Stimulated activated CD4-positive, alpha-beta T cell treated with anti-CD3 and anti-CD28 coated beads, Interleukin-12 subunit alpha, Interleukin-12 subunit beta, amount 100 ng/mL, for 48 hours (primary cell): ENCODE measurements at regions not wholly inside any gene's neighbourhood (a gene's known extent, or its start where the extent isn't known, plus 50 kb on each side); places are given as distances from the start of the nearest gene placed in this dataset.
"Not testable (repeated sequence)": the region's sequence is repeated elsewhere in the genome, so short reads cannot be mapped to it uniquely, and the experiment has no call there.

Experiments
- DNase-seq, 3 donors: peaks; one replicate each; pipeline ENCODE4 v3.0.0-alpha.2; 2020; ENCODE audit warnings: low read depth in 2 of 3, low spot score in 1 of 3

GRCh38 chr15:93748710-93749109 is 482.7 kb upstream of the MCTP2 start:
- no peak for DNase-seq

GRCh38 chr15:93734976-93735375 is 496.4 kb upstream of the MCTP2 start:
- DNase-seq = not testable (repeated sequence)

- DNase-seq = no peak
Observed at GRCh38 chr15:93730724-93731123, 500.6 kb upstream of the MCTP2 start.

GRCh38 chr15:93722165-93722564 is 509.2 kb upstream of the MCTP2 start:
- DNase-seq = no peak

- no peak for DNase-seq
Observed at GRCh38 chr15:93720607-93721006, 510.8 kb upstream of the MCTP2 start.

- no peak for DNase-seq
Observed at GRCh38 chr15:93719921-93720351, 511.4 kb upstream of the MCTP2 start.

GRCh38 chr15:93716615-93717231 is 514.6 kb upstream of the MCTP2 start:
- DNase-seq = no peak

- no peak for DNase-seq
Observed at GRCh38 chr15:93709708-93710107, 521.7 kb upstream of the MCTP2 start.

GRCh38 chr15:93708724-93709445 is 522.5 kb upstream of the MCTP2 start:
- DNase-seq = no peak

- no peak for DNase-seq
Observed at GRCh38 chr15:93707751-93708150, 523.6 kb upstream of the MCTP2 start.

- DNase-seq = no peak
Observed at GRCh38 chr15:93706495-93707292, 524.7 kb upstream of the MCTP2 start.

GRCh38 chr15:93705753-93706455 is 525.5 kb upstream of the MCTP2 start:
- DNase-seq = no peak

GRCh38 chr15:93703092-93703739 is 528.1 kb upstream of the MCTP2 start:
- no peak for DNase-seq

- DNase-seq = no peak
Observed at GRCh38 chr15:93700051-93700450, 531.3 kb upstream of the MCTP2 start.

- no peak for DNase-seq
Observed at GRCh38 chr15:93694033-93694432, 537.3 kb upstream of the MCTP2 start.

GRCh38 chr15:93683651-93684050 is 547.7 kb upstream of the MCTP2 start:
- DNase-seq = no peak

- DNase-seq = no peak
Observed at GRCh38 chr15:93671387-93671943, 559.9 kb upstream of the MCTP2 start.

- DNase-seq = no peak
Observed at GRCh38 chr15:93670931-93671330, 560.4 kb upstream of the MCTP2 start.

GRCh38 chr15:93664213-93664956 is 567.0 kb upstream of the MCTP2 start:
- DNase-seq = no peak
